H1 (cell line): ENCODE measurements at regions not wholly inside any gene's neighbourhood (a gene's known extent, or its start where the extent isn't known, plus 50 kb on each side); places are given as distances from the start of the nearest gene placed in this dataset.

Experiments used
- CTCF ChIA-PET: fragments of 300-600 bp; sonication (Branson Sonifier 250); formaldehyde crosslinking; loops from one replicate; lab custom pipeline; 2021; ENCODE audit not compliant: partially characterized antibody; lab: Charles Lee
- POLR2A ChIA-PET: fragments of 300-600 bp; sonication (Branson Sonifier 250); formaldehyde crosslinking; loops from one replicate; lab custom pipeline; 2021; ENCODE audit warnings: inconsistent platforms; ENCODE audit not compliant: partially characterized antibody; lab: Charles Lee
- DNase-seq, 2 experiments: peaks; one replicate each; pipeline versions ENCODE4 v3.0.0 to v3.0.0-alpha.2; 2010 to 2022; ENCODE audit warnings: low spot score in 2 of 2, low read depth in 1 of 2, mixed read lengths in 1 of 2
- FAIRE-seq: peaks from 2 replicates; lab custom pipeline; 2011; peaks lifted over from hg19 to GRCh38; lab: Jason Lieb, UNC
- H2AFZ ChIP-seq: 2 replicates; pipeline ENCODE4 v1.8.1; 2012; ENCODE audit warnings: low read length, inconsistent platforms
- H2AK5ac ChIP-seq: 2 replicates; pipeline ENCODE4 v1.6.1; 2013; ENCODE audit warnings: low read depth, low read length
- H2BK120ac ChIP-seq: replicated peaks from 2 replicates; pipeline ENCODE3; 2013; ENCODE audit warnings: low read depth, low read length, inconsistent platforms
- H2BK12ac ChIP-seq: 2 replicates; pipeline ENCODE4 v1.6.1; 2013; ENCODE audit warnings: low read depth, low read length
- H2BK15ac ChIP-seq: 2 replicates; pipeline ENCODE4 v1.6.1; 2013; ENCODE audit warnings: low read length
- H2BK20ac ChIP-seq: 2 replicates; pipeline ENCODE4 v1.6.1; 2013; ENCODE audit warnings: low read length
- H2BK5ac ChIP-seq: 2 replicates; pipeline ENCODE4 v1.6.1; 2013; ENCODE audit warnings: low read depth, low read length
- H3K14ac ChIP-seq: 2 replicates; pipeline ENCODE4 v1.6.1; 2013; ENCODE audit warnings: inconsistent platforms; ENCODE audit not compliant: insufficient read length
- H3K18ac ChIP-seq: 2 replicates; pipeline ENCODE4 v1.6.1; 2013; ENCODE audit warnings: low read length; ENCODE audit errors: extremely low read depth
- H3K23ac ChIP-seq: 2 replicates; pipeline ENCODE4 v1.6.1; 2013; ENCODE audit warnings: inconsistent platforms; ENCODE audit not compliant: insufficient read length
- H3K23me2 ChIP-seq: 2 replicates; pipeline ENCODE4 v1.6.1; 2013; ENCODE audit warnings: low read depth, low read length
- H3K27ac ChIP-seq: 2 replicates; pipeline ENCODE4 v1.6.1; 2011; ENCODE audit warnings: low read depth, low read length, inconsistent platforms
- H3K27me3 ChIP-seq, 4 experiments: replicated peaks in 1 of 4; 1 replicate in 1 of 4; 2 replicates in 3 of 4; pipeline versions ENCODE4 v1.6.1 to v1.8.1; 2011 to 2013; ENCODE audit warnings: low read length in 3 of 4, mild to moderate bottlenecking in 3 of 4, inconsistent platforms in 2 of 4, mixed read lengths in 2 of 4, moderate library complexity in 1 of 4; ENCODE audit not compliant: control insufficient read depth in 3 of 4, insufficient read depth in 3 of 4; ENCODE audit errors: extremely low read depth in 1 of 4
- H3K36me3 ChIP-seq, 4 experiments: 2 replicates each; pipeline versions ENCODE4 v1.6.1 to v1.8.1; 2011 to 2013; ENCODE audit warnings: mild to moderate bottlenecking in 4 of 4, low read length in 3 of 4, moderate library complexity in 2 of 4, control low read depth in 1 of 4, inconsistent platforms in 1 of 4; ENCODE audit not compliant: insufficient read depth in 4 of 4, control insufficient read depth in 2 of 4
- H3K4ac ChIP-seq: replicated peaks from 2 replicates; pipeline ENCODE3; 2013; ENCODE audit warnings: low read length, low read depth, mixed read lengths, inconsistent platforms; ENCODE audit not compliant: insufficient read length
- H3K4me1 ChIP-seq, 4 experiments: replicated peaks in 1 of 4; 1 replicate in 1 of 4; 2 replicates in 3 of 4; pipeline versions ENCODE4 v1.6.1 to v1.8.1; 2011 to 2013; ENCODE audit warnings: low read length in 3 of 4, inconsistent platforms in 2 of 4, mixed read lengths in 1 of 4; ENCODE audit not compliant: insufficient read depth in 4 of 4, control insufficient read depth in 3 of 4
- H3K4me2 ChIP-seq, 2 experiments: 2 replicates each; pipeline versions ENCODE4 v1.6.1 to v1.8.1; 2011 to 2013; ENCODE audit warnings: low read depth in 2 of 2, low read length in 2 of 2, control low read depth in 1 of 2, inconsistent platforms in 1 of 2, mild to moderate bottlenecking in 1 of 2; ENCODE audit not compliant: insufficient read depth in 1 of 2
- H3K4me3 ChIP-seq, 4 experiments: fragments of 200-600, 300-600 bp in 1 of 4; sonication (generic), shearing (Covaris generic), sonication (Bioruptor Twin) in 1 of 4; 2 replicates each; pipeline versions ENCODE4 v1.5.1 to v1.8.1; 2011 to 2016; ENCODE audit warnings: low read length in 4 of 4, low read depth in 3 of 4, control low read depth in 2 of 4, inconsistent platforms in 2 of 4, mild to moderate bottlenecking in 2 of 4, mixed read lengths in 1 of 4, moderate library complexity in 1 of 4; ENCODE audit not compliant: insufficient read depth in 2 of 4; ENCODE audit errors: extremely low read depth in 1 of 4
- H3K56ac ChIP-seq: replicated peaks from 2 replicates; pipeline ENCODE3; 2013; ENCODE audit warnings: low read depth, mild to moderate bottlenecking, mixed read lengths, low read length, inconsistent platforms; ENCODE audit not compliant: insufficient read length
- H3K79me1 ChIP-seq: 2 replicates; pipeline ENCODE4 v1.6.1; 2013; ENCODE audit warnings: low read depth, low read length, control low read depth
- H3K79me2 ChIP-seq, 2 experiments: 2 replicates each; pipeline versions ENCODE4 v1.6.1 to v1.8.1; 2012 to 2013; ENCODE audit warnings: low read length in 2 of 2, mild to moderate bottlenecking in 2 of 2, inconsistent platforms in 1 of 2; ENCODE audit not compliant: insufficient read depth in 2 of 2, control insufficient read depth in 1 of 2
- H3K9ac ChIP-seq, 4 experiments: replicated peaks in 1 of 4; 1 replicate in 1 of 4; 2 replicates in 3 of 4; pipeline versions ENCODE4 v1.6.1 to v1.8.1; 2011 to 2013; ENCODE audit warnings: low read depth in 3 of 4, low read length in 3 of 4, control low read depth in 2 of 4, mild to moderate bottlenecking in 2 of 4, moderate library complexity in 2 of 4, inconsistent platforms in 1 of 4; ENCODE audit errors: extremely low read depth in 1 of 4
- H3K9me3 ChIP-seq, 2 experiments: 2 replicates each; pipeline versions ENCODE4 v1.6.1 to v1.8.1; 2012 to 2013; ENCODE audit warnings: mild to moderate bottlenecking in 2 of 2, moderate library complexity in 2 of 2, control low read depth in 1 of 2, inconsistent platforms in 1 of 2, low read depth in 1 of 2, low read length in 1 of 2, mixed read lengths in 1 of 2; ENCODE audit not compliant: insufficient read depth in 2 of 2
- H4K20me1 ChIP-seq, 2 experiments: replicated peaks in 1 of 2; 2 replicates each; pipeline versions ENCODE3 to v1.8.1; 2011 to 2013; ENCODE audit warnings: inconsistent platforms in 2 of 2, low read length in 2 of 2, mild to moderate bottlenecking in 1 of 2; ENCODE audit not compliant: insufficient read depth in 2 of 2, control insufficient read depth in 1 of 2
- H4K5ac ChIP-seq: 2 replicates; pipeline ENCODE4 v1.6.1; 2013; ENCODE audit warnings: low read length, low read depth, mixed read lengths, inconsistent platforms; ENCODE audit not compliant: insufficient read length
- H4K8ac ChIP-seq: 2 replicates; pipeline ENCODE4 v1.8.0; 2013; ENCODE audit warnings: mild to moderate bottlenecking, moderate library complexity, low read length, inconsistent platforms; ENCODE audit not compliant: insufficient read depth; ENCODE audit errors: extremely low read depth
- H4K91ac ChIP-seq: replicated peaks from 2 replicates; pipeline ENCODE3; 2013; ENCODE audit warnings: low read length, mixed read lengths, inconsistent platforms; ENCODE audit not compliant: insufficient read length
- ATF3 ChIP-seq: IDR thresholded peaks from 2 replicates; pipeline ENCODE4 v1.6.1; 2011; ENCODE audit warnings: low read depth, mild to moderate bottlenecking, low read length; ENCODE audit not compliant: insufficient read depth
- BRCA1 ChIP-seq: IDR thresholded peaks from 2 replicates; pipeline ENCODE4 v1.6.1; 2012; ENCODE audit warnings: low read depth, low read length, improper control_type of control experiment
- CHD2 ChIP-seq: IDR thresholded peaks from 2 replicates; pipeline ENCODE4 v1.6.1; 2012; ENCODE audit warnings: low read length, improper control_type of control experiment
- E2F6 ChIP-seq: IDR thresholded peaks from 2 replicates; pipeline ENCODE4 v1.6.1; 2012; ENCODE audit warnings: inconsistent platforms
- KDM4A ChIP-seq: IDR thresholded peaks from one replicate; pipeline ENCODE4 v1.7.1; 2012; ENCODE audit warnings: low read depth, mild to moderate bottlenecking, moderate library complexity, low read length, inconsistent platforms; ENCODE audit not compliant: severe bottlenecking
- MAFK ChIP-seq: IDR thresholded peaks from 2 replicates; pipeline ENCODE4 v1.6.1; 2012; ENCODE audit warnings: low read depth, mild to moderate bottlenecking, improper control_type of control experiment, low read length
- POLR2A ChIP-seq, 2 experiments: IDR thresholded peaks; 1 replicate in 1 of 2; 2 replicates in 1 of 2; pipeline ENCODE4 v1.6.1; 2011; ENCODE audit warnings: low read depth in 2 of 2, low read length in 2 of 2, mild to moderate bottlenecking in 2 of 2; ENCODE audit errors: control extremely low read depth in 1 of 2
- POLR2AphosphoS5 ChIP-seq: IDR thresholded peaks from 2 replicates; pipeline ENCODE4 v1.6.1; 2011; ENCODE audit warnings: low read depth, low read length
- RNF2 ChIP-seq: fragments of 200-900, 300-1000 bp; sonication (generic); IDR thresholded peaks from 2 replicates; pipeline ENCODE4 v1.7.1; 2016; ENCODE audit warnings: borderline replicate concordance, low read depth, mild to moderate bottlenecking, antibody characterized with exemption, low read length; ENCODE audit not compliant: poor library complexity, severe bottlenecking; ENCODE audit errors: missing control alignments
- SIRT6 ChIP-seq: IDR thresholded peaks from one replicate; pipeline ENCODE4 v1.7.1; 2012; ENCODE audit warnings: low read length, inconsistent platforms
- SP1 ChIP-seq: IDR thresholded peaks from 2 replicates; pipeline ENCODE4 v1.6.1; 2011; ENCODE audit warnings: low read depth, low read length
- SP4 ChIP-seq: IDR thresholded peaks from 2 replicates; pipeline ENCODE4 v1.6.1; 2012; ENCODE audit warnings: low read length, inconsistent platforms
- TAF7 ChIP-seq: optimal IDR thresholded peaks from 2 replicates; pipeline ENCODE3; 2011; ENCODE audit warnings: low read depth, mild to moderate bottlenecking, inconsistent platforms, low read length, moderate library complexity, borderline replicate concordance
- TBP ChIP-seq: IDR thresholded peaks from 2 replicates; pipeline ENCODE4 v1.6.1; 2011; ENCODE audit warnings: low read depth, low read length, improper control_type of control experiment
- WGBS, 2 experiments: shearing (Covaris generic) in 1 of 2; methylation state at CpG; one replicate each; pipeline versions ENCODE4 v1.1.6 to v1.1.7; 2013 to 2015; ENCODE audit warnings: low lambda C conversion rate in 2 of 2, mixed read lengths in 2 of 2, inconsistent platforms in 1 of 2, low coverage in 1 of 2, missing lambda C conversion rate in 1 of 2; ENCODE audit not compliant: insufficient replicate concordance in 2 of 2, insufficient coverage in 1 of 2, insufficient read length in 1 of 2; ENCODE audit errors: extremely low coverage in 1 of 2, missing lambda C conversion rate in 1 of 2; 5-methylcytosine and 5-hydroxymethylcytosine counted together

- Histone ChIP-seq H2AK5ac (no peak overlapping the region), H3K27me3 (no peaks in the 10 kb centered on the region), H3K79me1 (no peaks in the 10 kb centered on the region), H3K18ac (no peak overlapping the region), H2BK15ac (no peak overlapping the region), H3K56ac (no peak overlapping the region), H3K4ac (no peak overlapping the region), H2BK20ac (no peak overlapping the region), H2BK12ac (no peak overlapping the region), H3K23me2 (no peaks in the 10 kb centered on the region), H3K79me2 (no peaks in the 10 kb centered on the region), H4K91ac (no peak overlapping the region), H4K5ac (no peak overlapping the region), H3K36me3 (no peaks in the 10 kb centered on the region), H3K23ac (no peak overlapping the region), H3K4me1 (no peaks in the 10 kb centered on the region), H3K4me2 (no peak overlapping the region), H3K14ac (no peak overlapping the region), H3K27ac (no peak overlapping the region), H2BK120ac (no peak overlapping the region), H2BK5ac (no peak overlapping the region), H3K4me3 (no peak overlapping the region), H2AFZ (no peak overlapping the region), H3K9me3 (no peaks in the 10 kb centered on the region), H3K9ac (no peak overlapping the region), H4K8ac (no peak overlapping the region), H4K20me1 (no peaks in the 10 kb centered on the region)
- POLR2A ChIA-PET: no interaction called here
- WGBS, 2 experiments: 92% methylated on average over 2 of the region's 3 CpGs; no CpG with 5 or more reads in 1 of the 2 experiments
- TF ChIP-seq TBP (no peak), POLR2AphosphoS5 (no peak), SP1 (no peak), CHD2 (no peak), TAF7 (no peak), E2F6 (no peak), POLR2A (IDR thresholded peaks at IDR 0.05; ENCODE audit: control extremely low read depth in 1 of 2, low read depth in 2 of 2, low read length in 2 of 2) (no peak), KDM4A (no peak), MAFK (no peak), SP4 (no peak), RNF2 (no peak), BRCA1 (no peak), SIRT6 (no peak), ATF3 (no peak)
- DNase-seq (no peak), FAIRE-seq (no peak)
- CTCF ChIA-PET: interaction anchor here (0.6 to 1.8 kb wide), 3 partner anchors 41 to 166 kb away, joined by 3 to 4 read pairs (median 3); no protein-coding TSS in a partner anchor
These were observed 626.6 kb downstream of the MID1IP1 start for GRCh38 chrX:39427906-39428305.
